ENCODE measurements at regions not wholly inside any gene's neighbourhood (a gene's known extent, or its start where the extent isn't known, plus 50 kb on each side); places are given as distances from the start of the nearest gene placed in this dataset.
A peak's percentile ranks its signal among the peaks of the same experiment; 100 is the strongest.

GRCh38 chr9:545480-545879 is 296.0 kb upstream of the DMRT1 start:
- H3K36me3 ChIP-seq = no peaks in the 10 kb centered on the region
- intact Hi-C loops (cut with DNase I) = no loop called here
- WGBS, 3 donors = 67 to 91% (median 89%) methylated on average over 7 of the region's 7 CpGs
- no peaks in the 10 kb centered on the region for H3K9me3 ChIP-seq
- TF ChIP-seq EP300 (IDR thresholded peaks at IDR 0.05) (no peak), CTCF (IDR thresholded peaks at IDR 0.05) (no peak), POLR2A (IDR thresholded peaks at IDR 0.05) (no peak)
- no peak overlapping the region for H3K27ac ChIP-seq
- peaks cover 2% of the 10 kb centered on the region for H3K4me1 ChIP-seq (ENCODE audit: insufficient read depth)
- peak in 4 of 5 donors; percentile 34 to 76 (median 43) for DNase-seq
- no peak overlapping the region for H3K4me3 ChIP-seq
- no peaks in the 10 kb centered on the region for H3K27me3 ChIP-seq

GRCh38 chr9:546235-546634 is 295.3 kb upstream of the DMRT1 start:
- Histone ChIP-seq H3K4me1 (ENCODE audit: insufficient read depth) (peaks cover 2% of the 10 kb centered on the region), H3K4me3 (no peak overlapping the region), H3K36me3 (no peaks in the 10 kb centered on the region), H3K9me3 (no peaks in the 10 kb centered on the region), H3K27me3 (no peaks in the 10 kb centered on the region), H3K27ac (no peak overlapping the region)
- intact Hi-C loops (cut with DNase I) = no loop called here
- TF ChIP-seq CTCF (IDR thresholded peaks at IDR 0.05) (no peak), EP300 (IDR thresholded peaks at IDR 0.05) (no peak), POLR2A (IDR thresholded peaks at IDR 0.05) (no peak)
- WGBS, 3 donors = 30 to 36% (median 30%) methylated on average over 3 of the region's 3 CpGs
- no peak for DNase-seq

- 0 to 7% (median 6%) methylated on average over 3 of the region's 3 CpGs for WGBS, 3 donors
- TF ChIP-seq CTCF (IDR thresholded peaks at IDR 0.05) (peak in 2 of 3 donors; percentile 19 to 39), EP300 (IDR thresholded peaks at IDR 0.05) (no peak), POLR2A (IDR thresholded peaks at IDR 0.05) (no peak)
- H3K9me3 ChIP-seq = no peaks in the 10 kb centered on the region
- no peak overlapping the region for H3K27ac ChIP-seq
- no peak overlapping the region for H3K4me3 ChIP-seq
- intact Hi-C loops (cut with DNase I) = no loop called here
- H3K27me3 ChIP-seq = no peaks in the 10 kb centered on the region
- H3K36me3 ChIP-seq = no peaks in the 10 kb centered on the region
- peaks cover 2% of the 10 kb centered on the region for H3K4me1 ChIP-seq (ENCODE audit: insufficient read depth)
- DNase-seq = peak in 2 of 5 donors; percentile 33 to 54
Measured at GRCh38 chr9:546797-547223, 294.7 kb upstream of the DMRT1 start.

GRCh38 chr9:547314-547713 is 294.2 kb upstream of the DMRT1 start:
- Histone ChIP-seq H3K27me3 (no peaks in the 10 kb centered on the region), H3K4me1 (ENCODE audit: insufficient read depth) (peaks cover 6% of the 10 kb centered on the region), H3K4me3 (no peak overlapping the region), H3K36me3 (no peaks in the 10 kb centered on the region), H3K9me3 (no peaks in the 10 kb centered on the region), H3K27ac (no peak overlapping the region)
- intact Hi-C loops (cut with DNase I) = no loop called here
- 12 to 20% (median 19%) methylated on average over 5 of the region's 5 CpGs for WGBS, 3 donors
- no peak for TF ChIP-seq EP300 (IDR thresholded peaks at IDR 0.05)
- no peak for TF ChIP-seq POLR2A (IDR thresholded peaks at IDR 0.05)
- TF ChIP-seq CTCF (IDR thresholded peaks at IDR 0.05) = no peak
- no peak for DNase-seq
